ENCODE measurements at regions not wholly inside any gene's neighbourhood (a gene's known extent, or its start where the extent isn't known, plus 50 kb on each side); places are given as distances from the start of the nearest gene placed in this dataset.

DNA sequence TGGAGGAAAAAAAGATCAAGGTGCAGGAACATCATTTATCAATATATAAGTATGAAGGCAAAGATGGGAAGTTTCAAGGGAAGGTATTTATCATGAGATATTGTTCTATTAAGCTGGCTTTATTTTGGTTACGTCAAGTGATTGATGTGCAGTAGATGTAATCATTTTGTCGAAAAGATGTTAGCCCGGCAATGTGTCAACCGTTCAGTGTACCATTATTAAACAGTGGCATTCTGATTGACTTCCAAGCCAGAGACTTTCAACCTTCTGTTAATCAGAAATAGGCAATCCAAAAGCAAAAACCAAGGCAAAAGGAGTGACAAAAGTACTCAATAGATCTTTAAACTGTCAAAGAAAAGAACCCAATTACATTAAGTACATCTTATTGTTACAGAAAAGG, 1340.3 kb upstream of the GOT2 start:
- no peak for TF ChIP-seq SIN3A (IDR thresholded peaks at IDR 0.05; ENCODE audit: borderline replicate concordance, insufficient read depth, low read length)
- TF ChIP-seq REST (IDR thresholded peaks at IDR 0.05; ENCODE audit: insufficient read depth in 1 of 2, low read depth in 2 of 2, low read length in 2 of 2) = no peak

Measured in PFSK-1 (cell line).